ENCODE measurements at regions not wholly inside any gene's neighbourhood (a gene's known extent, or its start where the extent isn't known, plus 50 kb on each side); places are given as distances from the start of the nearest gene placed in this dataset.

DNA sequence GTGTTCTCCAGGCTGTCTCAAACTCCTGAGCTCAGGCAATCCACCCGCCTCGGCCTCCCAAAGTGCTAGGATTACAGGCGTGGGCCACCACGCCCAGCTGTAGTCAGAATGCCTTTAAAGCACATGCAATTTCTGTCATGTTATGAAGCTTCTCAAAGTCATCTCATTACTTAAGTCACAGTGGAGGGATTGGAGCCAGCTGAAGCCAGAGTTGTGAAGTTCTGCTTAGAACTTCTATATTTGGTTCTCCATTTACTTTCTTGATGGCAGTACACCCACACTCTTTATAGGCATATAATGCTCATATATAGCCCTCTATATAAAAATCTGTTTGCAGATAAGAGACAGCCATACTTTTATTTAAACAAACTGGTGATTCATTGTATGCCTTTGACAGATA is 68.8 kb upstream of the CWC22 start:
- no peak for TF ChIP-seq CTCF (IDR thresholded peaks at IDR 0.05)
- no peak for TF ChIP-seq POLR2AphosphoS5 (IDR thresholded peaks at IDR 0.05)
